ENCODE measurements at regions not wholly inside any gene's neighbourhood (a gene's known extent, or its start where the extent isn't known, plus 50 kb on each side); places are given as distances from the start of the nearest gene placed in this dataset.
"Not testable (repeated sequence)": the region's sequence is repeated elsewhere in the genome, so short reads cannot be mapped to it uniquely, and the experiment has no call there.

DNA sequence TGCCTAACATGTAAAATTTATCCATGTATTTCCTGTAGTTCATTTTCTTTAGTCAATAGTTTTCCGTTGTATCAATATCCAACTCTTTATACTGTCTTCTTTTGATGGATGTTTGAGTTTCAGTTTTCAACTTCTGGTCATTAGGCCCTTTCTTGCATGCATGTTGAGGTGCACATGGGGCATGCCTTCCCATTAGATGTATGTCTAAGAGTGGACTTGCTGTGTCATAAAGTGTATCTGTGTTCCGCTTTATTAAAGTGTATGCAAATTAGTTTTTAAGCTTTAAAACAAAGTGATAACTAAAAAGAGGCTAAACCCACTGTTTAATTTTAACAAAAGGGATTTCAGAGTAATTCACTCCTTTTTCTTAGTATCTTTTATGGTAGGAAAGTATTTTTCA, 441.1 kb downstream of the PCNX1 start:
- H3K4me1 ChIP-seq (ENCODE audit: insufficient read depth, low read length): peaks cover 12% of the 10 kb centered on the region
- no peak overlapping the region for H3K27ac Mint-ChIP-seq
- H3K4me3 ChIP-seq (ENCODE audit: low read length in 2 of 2): no peak overlapping the region
- H3K27me3 Mint-ChIP-seq: no peaks in the 10 kb centered on the region
- H3K9me3 Mint-ChIP-seq: no peaks in the 10 kb centered on the region
- POLR2A ChIA-PET (ENCODE audit: partially characterized antibody): no interaction called here
- H3K4me1 Mint-ChIP-seq: peaks cover 38 to 70% (median 51%) of the 10 kb centered on the region in 4 donors
- no peak for DNase-seq
- CTCF ChIA-PET (ENCODE audit: partially characterized antibody): interaction anchor here (1.0 kb wide), 1 partner anchor 30 kb away, joined by 3 read pairs; no protein-coding TSS in a partner anchor
- H3K4me3 Mint-ChIP-seq: no peak overlapping the region
- intact Hi-C loops (cut with micrococcal nuclease): no loop called here
- no peaks in the 10 kb centered on the region for H3K27me3 ChIP-seq (ENCODE audit: insufficient read depth, low read length)
- no peak overlapping the region for H3K27ac ChIP-seq (ENCODE audit: low read depth, low read length)
- H3K9me3 ChIP-seq (ENCODE audit: control insufficient read depth in 1 of 2, low read length in 2 of 2): no peaks in the 10 kb centered on the region
- H3K36me3 ChIP-seq (ENCODE audit: insufficient read depth, low read length): no peaks in the 10 kb centered on the region
- peaks cover 4 to 8% of the 10 kb centered on the region in 2 donors for H3K36me3 Mint-ChIP-seq

DNA sequence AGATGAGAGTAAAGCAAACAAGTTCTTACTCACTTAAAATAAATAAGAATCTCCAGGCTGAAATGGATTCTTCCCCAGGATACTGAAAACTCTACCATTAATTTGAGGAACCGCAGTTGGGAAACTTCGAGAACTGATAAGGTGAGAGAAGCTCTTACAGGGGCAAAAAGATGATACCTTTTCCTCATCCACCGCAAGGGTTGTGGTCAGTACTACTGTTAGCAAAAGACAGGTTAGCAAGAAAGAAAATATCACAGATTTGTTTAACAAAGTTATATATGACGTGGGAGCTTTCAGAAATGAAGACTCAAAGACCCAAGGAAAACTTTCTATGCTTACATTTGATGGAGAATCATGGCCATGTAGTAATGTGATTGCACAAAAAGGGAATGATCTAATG, 441.6 kb downstream of the PCNX1 start:
- no peak overlapping the region for H3K4me3 ChIP-seq (ENCODE audit: low read length in 2 of 2)
- peak overlapping the region in 2 of 7 donors; percentile 7 to 33 for H3K27ac Mint-ChIP-seq
- H3K36me3 ChIP-seq (ENCODE audit: insufficient read depth, low read length): no peaks in the 10 kb centered on the region
- no peak overlapping the region for H3K27ac ChIP-seq (ENCODE audit: low read depth, low read length)
- ChIA-PET POLR2A (ENCODE audit: partially characterized antibody) (interaction anchor here (0.6 kb wide), 1 partner anchor 30 kb away, joined by 4 read pairs; no protein-coding TSS in a partner anchor), CTCF (ENCODE audit: partially characterized antibody) (interaction anchor here (1.0 kb wide), 1 partner anchor 31 kb away, joined by 3 read pairs; no protein-coding TSS in a partner anchor)
- intact Hi-C loops (cut with micrococcal nuclease): no loop called here
- no peaks in the 10 kb centered on the region for H3K27me3 Mint-ChIP-seq
- H3K9me3 ChIP-seq (ENCODE audit: control insufficient read depth in 1 of 2, low read length in 2 of 2): no peaks in the 10 kb centered on the region
- no peak for DNase-seq
- no peaks in the 10 kb centered on the region for H3K27me3 ChIP-seq (ENCODE audit: insufficient read depth, low read length)
- H3K4me1 ChIP-seq (ENCODE audit: insufficient read depth, low read length): peaks cover 12% of the 10 kb centered on the region
- no peak overlapping the region for H3K4me3 Mint-ChIP-seq
- H3K4me1 Mint-ChIP-seq: peaks cover 36 to 71% (median 48%) of the 10 kb centered on the region in 4 donors
- H3K36me3 Mint-ChIP-seq: peaks cover 4 to 12% of the 10 kb centered on the region in 2 donors
- H3K9me3 Mint-ChIP-seq: no peaks in the 10 kb centered on the region

DNA sequence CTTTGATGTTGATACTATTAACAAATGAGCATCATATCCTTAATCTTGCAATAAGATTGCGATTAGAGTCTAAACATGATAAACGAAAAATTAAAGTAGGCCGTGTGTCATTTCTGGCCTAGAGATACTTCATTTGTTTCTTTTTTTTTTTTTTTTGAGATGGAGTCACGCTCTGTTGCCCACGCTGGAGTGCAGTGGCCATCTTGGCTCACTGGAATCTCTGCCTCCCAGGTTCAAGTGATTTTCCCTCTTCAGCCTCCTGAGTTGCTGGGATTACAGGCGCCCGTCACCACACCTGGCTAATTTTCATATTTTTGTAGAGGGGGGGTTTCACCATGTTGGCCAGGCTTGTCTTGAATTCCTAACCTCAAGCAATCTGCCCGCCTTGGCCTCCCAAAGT, 446.9 kb downstream of the PCNX1 start:
- intact Hi-C loops (cut with micrococcal nuclease): no loop called here
- Histone ChIP-seq H3K4me1 (ENCODE audit: insufficient read depth, low read length) (peaks cover 12% of the 10 kb centered on the region), H3K9me3 (ENCODE audit: control insufficient read depth in 1 of 2, low read length in 2 of 2) (no peaks in the 10 kb centered on the region), H3K27ac (ENCODE audit: low read depth, low read length) (no peak overlapping the region), H3K4me3 (ENCODE audit: low read length in 2 of 2) (no peak overlapping the region), H3K36me3 (ENCODE audit: insufficient read depth, low read length) (no peaks in the 10 kb centered on the region), H3K27me3 (ENCODE audit: insufficient read depth, low read length) (no peaks in the 10 kb centered on the region)
- H3K36me3 Mint-ChIP-seq: peaks cover 4 to 22% of the 10 kb centered on the region in 2 donors
- no peaks in the 10 kb centered on the region for H3K27me3 Mint-ChIP-seq
- H3K4me3 Mint-ChIP-seq: no peak overlapping the region
- peaks cover 18 to 52% (median 35%) of the 10 kb centered on the region in 4 donors for H3K4me1 Mint-ChIP-seq
- ChIA-PET POLR2A (ENCODE audit: partially characterized antibody) (no interaction called here), CTCF (ENCODE audit: partially characterized antibody) (interaction anchor here (0.6 kb wide), 1 partner anchor 9 kb away, joined by 3 read pairs; no protein-coding TSS in a partner anchor)
- DNase-seq: no peak
- H3K9me3 Mint-ChIP-seq: peaks cover 0 to 6% (median 0%) of the 10 kb centered on the region in 8 donors
- no peak overlapping the region for H3K27ac Mint-ChIP-seq

DNA sequence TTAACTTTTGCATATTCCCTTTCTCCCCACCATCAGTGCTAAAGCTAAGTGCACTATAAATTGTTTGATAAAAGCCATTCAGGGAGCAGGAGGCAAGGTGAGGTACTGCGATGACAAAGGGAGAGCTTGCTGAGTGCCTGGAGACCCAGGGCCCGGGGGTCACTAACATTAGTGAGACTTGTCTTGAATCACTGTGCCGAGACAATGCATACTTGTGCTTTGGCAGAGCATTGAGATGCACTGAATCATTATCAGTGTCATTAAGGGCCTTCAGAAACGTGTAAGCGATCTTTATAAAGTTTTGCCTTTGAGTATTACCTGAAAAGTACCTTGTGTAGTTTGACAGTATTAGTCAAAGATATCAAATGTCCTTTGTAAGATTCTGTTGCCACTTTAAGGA, 447.5 kb downstream of the PCNX1 start:
- Histone ChIP-seq H3K27ac (ENCODE audit: low read depth, low read length) (no peak overlapping the region), H3K27me3 (ENCODE audit: insufficient read depth, low read length) (no peaks in the 10 kb centered on the region), H3K36me3 (ENCODE audit: insufficient read depth, low read length) (no peaks in the 10 kb centered on the region), H3K9me3 (ENCODE audit: control insufficient read depth in 1 of 2, low read length in 2 of 2) (no peaks in the 10 kb centered on the region), H3K4me3 (ENCODE audit: low read length in 2 of 2) (no peak overlapping the region), H3K4me1 (ENCODE audit: insufficient read depth, low read length) (peaks cover 12% of the 10 kb centered on the region)
- peaks cover 4 to 29% of the 10 kb centered on the region in 2 donors for H3K36me3 Mint-ChIP-seq
- peaks cover 0 to 6% (median 0%) of the 10 kb centered on the region in 8 donors for H3K9me3 Mint-ChIP-seq
- H3K27ac Mint-ChIP-seq: no peak overlapping the region
- ChIA-PET CTCF (ENCODE audit: partially characterized antibody) (interaction anchor here (0.6 kb wide), 1 partner anchor 10 kb away, joined by 3 read pairs; no protein-coding TSS in a partner anchor), POLR2A (ENCODE audit: partially characterized antibody) (no interaction called here)
- H3K4me1 Mint-ChIP-seq: peaks cover 16 to 52% (median 36%) of the 10 kb centered on the region in 4 donors
- intact Hi-C loops (cut with micrococcal nuclease): no loop called here
- no peak for DNase-seq
- no peak overlapping the region for H3K4me3 Mint-ChIP-seq
- no peaks in the 10 kb centered on the region for H3K27me3 Mint-ChIP-seq

- H3K27ac ChIP-seq (ENCODE audit: low read depth, low read length): no peak overlapping the region
Measured at GRCh38 chr14:71355324-71356201, 448.3 kb downstream of the PCNX1 start.

GRCh38 chr14:71358209-71358931, 451.1 kb downstream of the PCNX1 start:
- no peak for DNase-seq
- no peaks in the 10 kb centered on the region for H3K36me3 ChIP-seq (ENCODE audit: insufficient read depth, low read length)
- Mint-ChIP-seq H3K36me3 (peaks cover 3 to 25% of the 10 kb centered on the region in 2 donors), H3K27me3 (no peaks in the 10 kb centered on the region), H3K4me3 (no peak overlapping the region), H3K9me3 (peaks cover 0 to 6% (median 0%) of the 10 kb centered on the region in 8 donors), H3K27ac (peak overlapping the region in 1 of 7 donors; percentile 79), H3K4me1 (peaks cover 20 to 57% (median 37%) of the 10 kb centered on the region in 4 donors)
- H3K9me3 ChIP-seq (ENCODE audit: control insufficient read depth in 1 of 2, low read length in 2 of 2): no peaks in the 10 kb centered on the region
- ChIA-PET CTCF (ENCODE audit: partially characterized antibody) (no interaction called here), POLR2A (ENCODE audit: partially characterized antibody) (no interaction called here)
- H3K4me1 ChIP-seq (ENCODE audit: insufficient read depth, low read length): peaks cover 5% of the 10 kb centered on the region
- no peak overlapping the region for H3K4me3 ChIP-seq (ENCODE audit: low read length in 2 of 2)
- H3K27ac ChIP-seq (ENCODE audit: low read depth, low read length): no peak overlapping the region
- no peaks in the 10 kb centered on the region for H3K27me3 ChIP-seq (ENCODE audit: insufficient read depth, low read length)
- intact Hi-C loops (cut with micrococcal nuclease): no loop called here

More at GRCh38 chr14:71355324-71356201, 448.3 kb downstream of the PCNX1 start:
- peaks cover 19 to 53% (median 36%) of the 10 kb centered on the region in 4 donors for H3K4me1 Mint-ChIP-seq
- DNase-seq: no peak
- Histone ChIP-seq H3K36me3 (ENCODE audit: insufficient read depth, low read length) (no peaks in the 10 kb centered on the region), H3K4me3 (ENCODE audit: low read length in 2 of 2) (no peak overlapping the region), H3K27me3 (ENCODE audit: insufficient read depth, low read length) (no peaks in the 10 kb centered on the region), H3K9me3 (ENCODE audit: control insufficient read depth in 1 of 2, low read length in 2 of 2) (no peaks in the 10 kb centered on the region), H3K4me1 (ENCODE audit: insufficient read depth, low read length) (peaks cover 12% of the 10 kb centered on the region)
- intact Hi-C loops (cut with micrococcal nuclease): no loop called here
- H3K4me3 Mint-ChIP-seq: no peak overlapping the region
- peaks cover 0 to 6% (median 0%) of the 10 kb centered on the region in 8 donors for H3K9me3 Mint-ChIP-seq
- ChIA-PET POLR2A (ENCODE audit: partially characterized antibody) (no interaction called here), CTCF (ENCODE audit: partially characterized antibody) (no interaction called here)
- H3K27ac Mint-ChIP-seq: peak overlapping the region in 1 of 7 donors; percentile 28
- no peaks in the 10 kb centered on the region for H3K27me3 Mint-ChIP-seq
- peaks cover 4 to 29% of the 10 kb centered on the region in 2 donors for H3K36me3 Mint-ChIP-seq

- intact Hi-C loops (cut with micrococcal nuclease); H3K27me3 ChIP-seq (ENCODE audit: insufficient read depth, low read length); H3K27me3 Mint-ChIP-seq; POLR2A ChIA-PET (ENCODE audit: partially characterized antibody); H3K4me3 Mint-ChIP-seq; H3K9me3 Mint-ChIP-seq; H3K27ac ChIP-seq (ENCODE audit: low read depth, low read length); H3K4me1 ChIP-seq (ENCODE audit: insufficient read depth, low read length); DNase-seq; H3K36me3 ChIP-seq (ENCODE audit: insufficient read depth, low read length); CTCF ChIA-PET (ENCODE audit: partially characterized antibody); H3K4me3 ChIP-seq (ENCODE audit: low read length in 2 of 2); H3K9me3 ChIP-seq (ENCODE audit: control insufficient read depth in 1 of 2, low read length in 2 of 2): not testable (repeated sequence)
- peak overlapping the region in 2 of 7 donors; percentile 47 to 79 for H3K27ac Mint-ChIP-seq
- H3K4me1 Mint-ChIP-seq: peaks cover 21 to 63% (median 37%) of the 10 kb centered on the region in 4 donors
- peaks cover 3 to 21% of the 10 kb centered on the region in 2 donors for H3K36me3 Mint-ChIP-seq
Measured at GRCh38 chr14:71358932-71359421, 451.7 kb downstream of the PCNX1 start.

Data from CD4-positive, alpha-beta memory T cell (primary cell).